IPS-18c (cell line): ENCODE measurements at regions not wholly inside any gene's neighbourhood (a gene's known extent, or its start where the extent isn't known, plus 50 kb on each side); places are given as distances from the start of the nearest gene placed in this dataset.

Source experiments
- H3K4me3 ChIP-seq: 2 replicates; pipeline ENCODE4 v1.7.0; 2013; ENCODE audit warnings: low read depth, mild to moderate bottlenecking, low read length, moderate library complexity; ENCODE audit not compliant: insufficient read depth
- H3K9me3 ChIP-seq: one replicate; pipeline ENCODE4 v1.6.1; 2013; ENCODE audit warnings: mild to moderate bottlenecking, low read length, moderate library complexity; ENCODE audit not compliant: control insufficient read depth, insufficient read depth

DNA sequence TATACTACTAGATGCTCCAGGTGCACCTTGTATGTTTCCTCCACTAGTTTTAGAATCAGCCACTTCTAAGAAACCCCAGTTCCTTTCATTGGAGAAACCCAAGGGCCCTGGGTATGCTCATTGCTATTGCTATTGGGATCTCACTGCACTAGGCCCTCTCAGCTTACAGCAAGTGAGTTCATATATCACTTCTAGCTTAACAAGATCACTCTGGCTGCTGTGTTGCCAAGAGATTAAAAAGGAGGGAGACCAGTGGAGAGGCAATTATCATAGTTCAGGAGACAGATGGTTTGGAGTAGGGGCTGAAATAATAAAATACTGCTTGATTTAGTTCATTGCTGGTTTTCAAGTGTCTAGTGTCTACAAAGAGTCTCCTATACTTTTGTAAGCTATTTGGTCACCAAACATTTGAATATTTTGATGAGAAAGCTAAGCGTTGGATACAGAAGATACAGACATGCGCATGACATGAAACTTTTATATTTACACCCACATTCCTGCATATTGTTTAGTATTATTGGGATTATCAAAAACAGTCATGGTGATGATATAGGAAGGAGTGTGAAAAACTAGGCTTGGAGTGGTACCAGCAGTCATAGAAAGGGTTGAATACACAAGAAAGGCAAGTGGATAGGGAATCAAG lies 671.9 kb downstream of the ADGRL2 start:
- no peaks in the 10 kb centered on the region for H3K9me3 ChIP-seq
- no peak overlapping the region for H3K4me3 ChIP-seq

DNA sequence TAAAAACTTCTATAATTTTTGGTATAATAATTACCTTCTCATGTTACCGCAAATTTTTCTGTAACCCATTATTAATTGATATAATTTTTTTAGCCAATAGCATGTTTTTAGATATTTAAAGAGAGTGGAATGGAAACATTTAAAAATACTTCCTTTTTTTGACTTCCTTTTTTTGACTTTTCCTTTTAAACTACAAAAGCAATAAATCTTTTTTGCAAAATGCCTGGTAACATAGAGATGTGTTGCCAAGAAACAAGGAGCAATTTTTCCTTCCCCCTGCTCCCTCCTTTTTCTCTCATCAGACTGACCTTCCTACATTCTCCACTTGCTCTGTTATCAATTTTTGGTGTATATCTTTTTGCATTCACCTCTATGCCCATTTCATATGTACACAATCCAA lies 666.2 kb downstream of the ADGRL2 start:
- no peak overlapping the region for H3K4me3 ChIP-seq
- no peaks in the 10 kb centered on the region for H3K9me3 ChIP-seq

GRCh38 chr1:82466416-82466815 lies 665.7 kb downstream of the ADGRL2 start:
- no peak overlapping the region for H3K4me3 ChIP-seq
- H3K9me3 ChIP-seq = no peaks in the 10 kb centered on the region

DNA sequence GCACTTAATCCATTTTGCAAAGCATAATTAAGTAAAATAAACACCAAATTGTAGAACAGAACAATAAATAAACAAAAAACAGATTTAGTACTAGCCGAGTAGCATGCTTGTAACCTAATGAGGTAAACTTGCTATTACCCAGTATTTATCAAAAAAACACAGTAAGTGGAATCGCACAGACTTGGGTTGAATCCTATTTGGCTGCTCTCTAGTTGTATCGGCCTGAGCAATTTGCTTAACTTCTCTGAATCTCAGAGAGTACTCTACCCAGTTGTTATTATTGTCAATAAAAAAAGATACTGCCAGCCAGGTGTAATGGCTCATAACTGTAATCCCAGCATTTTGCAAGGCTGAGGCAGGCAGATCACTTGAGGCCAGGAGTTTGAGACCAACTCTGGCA lies 664.3 kb downstream of the ADGRL2 start:
- Histone ChIP-seq H3K9me3 (no peaks in the 10 kb centered on the region), H3K4me3 (no peak overlapping the region)

DNA sequence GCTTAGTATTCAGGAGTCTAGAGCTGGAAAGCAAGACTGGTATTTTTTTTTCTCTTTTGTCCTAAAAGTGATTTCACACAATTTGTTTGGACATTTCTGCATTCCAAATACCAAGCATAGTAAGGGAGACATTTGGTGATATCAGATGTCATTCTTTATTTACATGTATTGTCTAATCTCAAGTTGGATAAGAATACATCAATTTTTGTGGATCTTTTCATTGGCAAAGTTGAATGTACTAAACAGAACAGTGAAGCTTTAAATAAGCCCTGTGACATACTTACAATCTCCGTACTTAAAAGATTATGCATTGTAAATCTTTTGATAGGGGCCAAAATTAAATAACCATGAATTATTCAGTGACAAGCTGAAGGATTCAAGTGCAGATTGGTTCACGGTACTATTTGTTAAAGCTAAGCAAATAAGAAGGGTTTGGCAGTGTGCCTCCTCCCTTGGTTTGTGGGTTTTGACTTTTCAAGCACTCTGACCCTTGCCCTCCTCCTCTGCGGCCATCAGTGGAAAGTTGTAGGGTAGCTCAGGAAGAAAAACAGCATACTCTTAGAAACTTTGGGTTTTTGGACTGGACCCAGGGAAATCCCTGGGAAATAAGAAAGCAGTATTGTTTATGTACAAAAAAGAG lies 663.7 kb downstream of the ADGRL2 start:
- Histone ChIP-seq H3K9me3 (no peaks in the 10 kb centered on the region), H3K4me3 (no peak overlapping the region)

- H3K9me3 ChIP-seq = no peaks in the 10 kb centered on the region
- H3K4me3 ChIP-seq = no peak overlapping the region
Measured at GRCh38 chr1:82463951-82464350, 663.2 kb downstream of the ADGRL2 start.

GRCh38 chr1:82462366-82462765 lies 661.6 kb downstream of the ADGRL2 start:
- no peak overlapping the region for H3K4me3 ChIP-seq
- H3K9me3 ChIP-seq = no peaks in the 10 kb centered on the region

- Histone ChIP-seq H3K9me3 (no peaks in the 10 kb centered on the region), H3K4me3 (no peak overlapping the region)
Measured at GRCh38 chr1:82455342-82455741, 654.6 kb downstream of the ADGRL2 start.

GRCh38 chr1:82454431-82454830 lies 653.7 kb downstream of the ADGRL2 start:
- H3K4me3 ChIP-seq = no peak overlapping the region

GRCh38 chr1:82453511-82454185 lies 652.9 kb downstream of the ADGRL2 start:
- no peaks in the 10 kb centered on the region for H3K9me3 ChIP-seq
- H3K4me3 ChIP-seq = no peak overlapping the region

More at GRCh38 chr1:82454431-82454830, 653.7 kb downstream of the ADGRL2 start:
- no peaks in the 10 kb centered on the region for H3K9me3 ChIP-seq

DNA sequence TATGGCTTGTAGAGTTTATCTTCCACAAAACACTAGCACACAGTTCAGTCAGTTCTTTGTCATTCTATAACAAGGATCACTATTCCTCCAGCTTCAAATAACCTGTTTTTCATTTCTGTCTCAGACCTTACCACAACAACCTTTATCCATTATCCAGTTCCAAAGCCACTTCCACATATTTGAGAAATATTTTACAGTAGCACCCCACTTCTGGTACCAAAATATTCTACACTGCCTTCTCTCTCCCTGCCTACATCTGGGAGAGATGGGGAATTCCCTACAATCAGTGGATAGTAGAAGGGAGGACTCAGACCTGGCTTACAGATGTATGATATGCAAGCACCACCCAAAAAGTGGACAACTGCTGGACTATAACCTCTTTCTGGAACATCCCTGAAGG lies 651.4 kb downstream of the ADGRL2 start:
- Histone ChIP-seq H3K4me3 (no peak overlapping the region), H3K9me3 (no peaks in the 10 kb centered on the region)

- Histone ChIP-seq H3K4me3 (no peak overlapping the region), H3K9me3 (no peaks in the 10 kb centered on the region)
Measured at GRCh38 chr1:82451191-82451590, 650.5 kb downstream of the ADGRL2 start.

DNA sequence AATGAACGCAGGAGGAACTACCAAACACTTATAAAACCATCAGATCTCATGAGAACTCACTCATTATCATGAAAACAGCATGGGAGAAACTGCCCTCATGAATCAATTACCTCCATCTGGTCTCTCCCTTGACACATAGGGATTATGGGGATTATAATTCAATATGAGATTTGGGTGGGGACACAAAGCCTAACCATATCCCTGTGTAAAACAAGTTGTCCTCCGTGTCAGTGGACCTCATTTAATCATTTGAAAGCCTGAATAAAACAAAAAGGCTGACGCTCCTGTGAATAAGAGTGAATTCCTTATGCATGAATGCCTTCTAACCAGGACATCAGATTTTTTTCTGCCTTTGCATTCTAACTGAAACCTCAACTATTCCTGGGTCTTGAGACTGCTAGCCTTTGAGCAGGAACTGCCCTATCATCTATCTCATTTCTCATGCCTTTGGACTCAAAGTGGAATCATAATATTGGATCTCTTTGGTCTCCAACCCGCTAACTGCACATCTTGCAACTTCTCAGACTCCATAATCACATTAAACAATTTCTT lies 648.8 kb downstream of the ADGRL2 start:
- H3K4me3 ChIP-seq = no peak overlapping the region
- no peaks in the 10 kb centered on the region for H3K9me3 ChIP-seq

- Histone ChIP-seq H3K9me3 (no peaks in the 10 kb centered on the region), H3K4me3 (no peak overlapping the region)
Measured at GRCh38 chr1:82446955-82447354, 646.2 kb downstream of the ADGRL2 start.

DNA sequence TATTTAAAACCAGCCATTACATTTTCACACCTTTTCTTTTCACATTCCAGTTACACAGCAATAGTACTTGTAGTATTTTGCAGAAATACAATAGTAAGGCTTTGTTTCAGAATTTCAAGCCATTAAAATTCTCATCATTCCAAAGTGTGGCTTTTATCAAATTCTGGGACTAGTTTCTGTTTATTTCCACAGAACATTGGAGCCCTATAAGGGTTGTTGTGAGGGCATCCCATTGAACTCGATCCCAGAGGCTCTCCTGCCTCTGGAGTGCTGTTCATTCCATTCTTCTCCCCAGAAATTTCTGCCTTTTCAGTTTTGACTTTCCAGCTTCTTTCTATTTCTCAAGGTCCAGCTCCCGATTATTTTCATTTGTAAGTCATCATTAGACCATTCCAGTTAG lies 645.5 kb downstream of the ADGRL2 start:
- no peaks in the 10 kb centered on the region for H3K9me3 ChIP-seq
- no peak overlapping the region for H3K4me3 ChIP-seq

- Histone ChIP-seq H3K9me3 (no peaks in the 10 kb centered on the region), H3K4me3 (no peak overlapping the region)
Measured at GRCh38 chr1:82445827-82446226, 645.1 kb downstream of the ADGRL2 start.

GRCh38 chr1:82445132-82445531 lies 644.4 kb downstream of the ADGRL2 start:
- no peak overlapping the region for H3K4me3 ChIP-seq
- no peaks in the 10 kb centered on the region for H3K9me3 ChIP-seq

DNA sequence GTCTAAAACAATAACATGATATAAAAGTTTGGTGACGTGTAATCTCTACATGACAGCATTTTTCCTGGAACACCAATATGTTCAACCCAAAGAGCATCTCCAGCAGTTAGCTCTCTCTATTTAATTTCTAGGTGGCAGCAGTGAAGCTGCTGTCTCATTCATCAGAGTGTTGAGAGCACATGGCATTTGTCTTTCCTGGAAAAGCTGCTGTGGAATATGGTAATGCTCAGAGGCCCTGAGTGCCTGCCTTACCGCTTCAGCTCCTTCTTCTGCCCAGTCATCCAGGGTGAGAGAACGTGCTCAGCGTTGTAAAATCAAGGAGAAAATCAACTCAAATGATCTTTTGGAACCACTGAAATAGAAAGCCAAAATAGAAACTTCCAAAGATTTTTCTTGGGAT lies 640.7 kb downstream of the ADGRL2 start:
- Histone ChIP-seq H3K4me3 (no peak overlapping the region), H3K9me3 (no peaks in the 10 kb centered on the region)
